Loucy (cell line): ENCODE measurements at regions not wholly inside any gene's neighbourhood (a gene's known extent, or its start where the extent isn't known, plus 50 kb on each side); places are given as distances from the start of the nearest gene placed in this dataset.
A peak's percentile ranks its signal among the peaks of the same experiment; 100 is the strongest.

Source experiments
- H2AFZ ChIP-seq: fragments of 200-600 bp; sonication (generic); 2 replicates; pipeline ENCODE4 v1.6.0; 2016; ENCODE audit warnings: antibody characterized with exemption, mild to moderate bottlenecking, low read length, moderate library complexity
- H3F3A ChIP-seq: fragments of 200-600 bp; 2 replicates; pipeline ENCODE4 v1.6.0; 2016; ENCODE audit warnings: antibody characterized with exemption, low read depth, mild to moderate bottlenecking
- H3K27me3 ChIP-seq: fragments of 200-600 bp; sonication (generic); 2 replicates; pipeline ENCODE4 v1.6.1; 2014; ENCODE audit warnings: low read length, mild to moderate bottlenecking; ENCODE audit not compliant: insufficient read depth, poor library complexity, severe bottlenecking
- H3K36me3 ChIP-seq: fragments of 200-600 bp; sonication (generic); 2 replicates; pipeline ENCODE4 v1.6.1; 2016; ENCODE audit warnings: low read length; ENCODE audit not compliant: insufficient read depth
- H3K4me1 ChIP-seq: fragments of 200-600 bp; sonication (generic); 2 replicates; pipeline ENCODE4 v1.5.1; 2014; ENCODE audit warnings: low read length, mild to moderate bottlenecking; ENCODE audit not compliant: insufficient read depth, poor library complexity, severe bottlenecking
- H3K4me2 ChIP-seq: fragments of 200-600 bp; sonication (generic); 2 replicates; pipeline ENCODE4 v1.6.0; 2014; ENCODE audit warnings: antibody characterized with exemption, low read length, low read depth, mild to moderate bottlenecking; ENCODE audit not compliant: poor library complexity, severe bottlenecking
- H3K4me3 ChIP-seq: fragments of 200-600 bp; sonication (generic); 2 replicates; pipeline ENCODE4 v1.5.1; 2014; ENCODE audit warnings: low read length, mild to moderate bottlenecking, mixed read lengths; ENCODE audit not compliant: poor library complexity, severe bottlenecking
- H3K79me2 ChIP-seq: fragments of 200-600 bp; sonication (generic); 2 replicates; pipeline ENCODE4 v1.6.1; 2014; ENCODE audit warnings: low read length; ENCODE audit not compliant: insufficient read depth
- H3K9ac ChIP-seq: fragments of 200-600 bp; sonication (generic); 2 replicates; pipeline ENCODE4 v1.6.0; 2014; ENCODE audit warnings: mild to moderate bottlenecking, low read depth, low read length, moderate library complexity; ENCODE audit not compliant: poor library complexity, severe bottlenecking
- H3K9me2 ChIP-seq: fragments of 200-600 bp; sonication (generic); replicated peaks from 2 replicates; pipeline ENCODE4 v1.6.1; 2016; ENCODE audit warnings: low read depth, low read length, mixed read lengths
- H3K9me3 ChIP-seq: fragments of 200-600 bp; sonication (generic); 2 replicates; pipeline ENCODE4 v1.6.1; 2014; ENCODE audit warnings: mild to moderate bottlenecking, antibody characterized with exemption, low read length, low read depth; ENCODE audit not compliant: insufficient read depth
- H4K20me1 ChIP-seq: fragments of 200-600 bp; sonication (generic); 2 replicates; pipeline ENCODE4 v1.6.0; 2014; ENCODE audit warnings: antibody characterized with exemption, low read length, mild to moderate bottlenecking; ENCODE audit not compliant: insufficient read depth, poor library complexity, severe bottlenecking
- EZH2phosphoT487 ChIP-seq: fragments of 200-600 bp; IDR thresholded peaks from 2 replicates; pipeline ENCODE4 v1.6.1; 2018; ENCODE audit warnings: antibody characterized with exemption, mild to moderate bottlenecking, moderate library complexity, borderline replicate concordance
- TF ChIP-seq, protein P1 (sequence below): fragments of 200-600 bp; sonication (generic); conservative IDR thresholded peaks from 2 replicates; pipeline ENCODE4 v1.5.1; 2014; ENCODE audit warnings: mild to moderate bottlenecking, antibody characterized with exemption, low read length

DNA sequence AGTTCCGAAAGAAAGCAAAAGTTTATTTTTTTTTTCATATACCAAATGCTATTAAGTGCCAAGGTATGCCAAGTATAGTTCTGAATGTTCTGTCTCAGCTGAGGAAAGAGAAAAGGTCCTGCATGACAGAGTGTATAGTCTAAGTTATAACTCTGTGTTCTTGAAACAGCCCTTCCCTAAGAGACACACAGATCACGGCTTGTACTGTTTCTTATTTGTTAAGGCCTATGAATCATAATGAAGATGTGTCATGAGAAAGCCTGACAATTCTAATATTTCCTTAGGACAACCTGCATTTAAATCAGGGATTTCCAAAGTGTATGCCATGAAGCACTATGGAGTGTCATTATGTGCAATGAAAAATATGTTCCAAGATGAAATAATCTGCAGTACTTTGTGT is 538.7 kb upstream of the CDH4 start:
- H3K4me2 ChIP-seq, result no peak overlapping the region
- no peaks in the 10 kb centered on the region for H3F3A ChIP-seq
- no peaks in the 10 kb centered on the region for H3K4me1 ChIP-seq
- TF ChIP-seq, protein P1, sequence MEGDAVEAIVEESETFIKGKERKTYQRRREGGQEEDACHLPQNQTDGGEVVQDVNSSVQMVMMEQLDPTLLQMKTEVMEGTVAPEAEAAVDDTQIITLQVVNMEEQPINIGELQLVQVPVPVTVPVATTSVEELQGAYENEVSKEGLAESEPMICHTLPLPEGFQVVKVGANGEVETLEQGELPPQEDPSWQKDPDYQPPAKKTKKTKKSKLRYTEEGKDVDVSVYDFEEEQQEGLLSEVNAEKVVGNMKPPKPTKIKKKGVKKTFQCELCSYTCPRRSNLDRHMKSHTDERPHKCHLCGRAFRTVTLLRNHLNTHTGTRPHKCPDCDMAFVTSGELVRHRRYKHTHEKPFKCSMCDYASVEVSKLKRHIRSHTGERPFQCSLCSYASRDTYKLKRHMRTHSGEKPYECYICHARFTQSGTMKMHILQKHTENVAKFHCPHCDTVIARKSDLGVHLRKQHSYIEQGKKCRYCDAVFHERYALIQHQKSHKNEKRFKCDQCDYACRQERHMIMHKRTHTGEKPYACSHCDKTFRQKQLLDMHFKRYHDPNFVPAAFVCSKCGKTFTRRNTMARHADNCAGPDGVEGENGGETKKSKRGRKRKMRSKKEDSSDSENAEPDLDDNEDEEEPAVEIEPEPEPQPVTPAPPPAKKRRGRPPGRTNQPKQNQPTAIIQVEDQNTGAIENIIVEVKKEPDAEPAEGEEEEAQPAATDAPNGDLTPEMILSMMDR, result no peak
- TF ChIP-seq EZH2phosphoT487, result no peak
- no peak overlapping the region for H2AFZ ChIP-seq
- H3K27me3 ChIP-seq, result no peaks in the 10 kb centered on the region
- H3K9ac ChIP-seq, result no peak overlapping the region
- no peaks in the 10 kb centered on the region for H3K9me2 ChIP-seq
- no peaks in the 10 kb centered on the region for H3K79me2 ChIP-seq
- no peaks in the 10 kb centered on the region for H3K9me3 ChIP-seq
- H4K20me1 ChIP-seq, result no peaks in the 10 kb centered on the region
- no peaks in the 10 kb centered on the region for H3K36me3 ChIP-seq
- no peak overlapping the region for H3K4me3 ChIP-seq

DNA sequence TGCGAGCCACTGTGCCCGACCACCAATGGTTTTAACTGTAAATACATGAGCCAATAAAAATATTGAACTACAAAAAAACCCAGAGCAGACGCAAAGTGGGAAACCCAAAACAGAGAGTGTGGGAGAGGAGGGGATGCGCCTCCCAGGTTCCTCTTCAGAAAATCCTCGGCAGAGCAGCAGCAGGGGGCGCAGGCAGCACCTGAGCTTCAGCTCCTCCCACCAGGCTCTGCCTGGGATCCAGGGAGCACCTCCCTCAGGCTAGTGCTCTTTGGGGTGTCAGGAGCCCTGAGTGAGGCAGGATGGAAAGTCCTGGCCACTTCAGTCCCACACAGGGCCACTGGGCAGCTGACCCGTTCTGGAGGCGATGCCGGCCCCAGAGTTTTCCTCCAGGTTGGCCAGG is 536.9 kb upstream of the CDH4 start:
- Histone ChIP-seq H2AFZ (no peak overlapping the region), H3K4me2 (no peak overlapping the region), H3K79me2 (no peaks in the 10 kb centered on the region), H3K4me1 (no peaks in the 10 kb centered on the region), H3K9me3 (no peaks in the 10 kb centered on the region), H3K9ac (no peak overlapping the region), H3K27me3 (no peaks in the 10 kb centered on the region), H3K36me3 (no peaks in the 10 kb centered on the region), H3F3A (no peaks in the 10 kb centered on the region), H4K20me1 (no peaks in the 10 kb centered on the region), H3K9me2 (no peaks in the 10 kb centered on the region), H3K4me3 (no peak overlapping the region)
- TF ChIP-seq, protein P1, result no peak
- no peak for TF ChIP-seq EZH2phosphoT487

DNA sequence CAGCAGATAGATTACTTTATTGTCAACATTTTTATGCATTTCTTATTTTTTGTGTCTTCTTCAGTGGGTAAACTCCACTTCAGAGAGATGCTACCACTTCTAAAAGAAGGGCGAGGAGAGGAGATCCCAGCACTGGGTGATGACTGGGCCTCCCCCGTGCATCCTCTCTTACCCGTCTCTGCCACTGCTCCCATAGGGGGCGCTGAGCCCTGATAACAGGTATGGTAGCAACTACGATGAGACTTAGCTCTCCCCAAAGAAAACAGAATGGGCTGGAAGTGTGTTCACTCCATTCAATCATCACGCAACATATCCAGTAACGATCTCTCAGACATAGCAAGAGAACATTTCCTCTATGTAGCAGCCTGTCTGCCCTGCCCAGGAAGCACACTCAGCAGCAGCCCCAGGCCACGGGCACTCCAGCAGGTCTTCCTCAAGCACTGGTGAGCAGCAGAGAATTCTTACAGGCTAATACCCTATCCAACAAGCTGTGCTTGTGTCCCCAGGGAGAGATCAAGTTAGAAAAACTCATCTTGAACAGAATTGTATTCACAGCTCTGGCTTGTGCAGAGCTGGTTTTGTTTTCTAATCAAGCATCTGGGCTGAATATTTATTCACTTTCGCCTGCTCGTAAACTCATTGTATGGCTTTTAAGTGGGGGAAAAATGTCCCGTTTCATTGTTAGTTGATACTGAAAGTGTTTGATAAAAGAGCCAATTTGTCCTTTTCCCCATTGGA is 533.1 kb upstream of the CDH4 start:
- Histone ChIP-seq H3K79me2 (no peaks in the 10 kb centered on the region), H3F3A (no peaks in the 10 kb centered on the region), H3K4me3 (no peak overlapping the region), H3K9me3 (no peaks in the 10 kb centered on the region), H3K4me2 (no peak overlapping the region), H4K20me1 (no peaks in the 10 kb centered on the region), H3K4me1 (no peaks in the 10 kb centered on the region), H3K9ac (no peak overlapping the region), H3K36me3 (no peaks in the 10 kb centered on the region), H2AFZ (no peak overlapping the region), H3K27me3 (no peaks in the 10 kb centered on the region), H3K9me2 (no peaks in the 10 kb centered on the region)
- TF ChIP-seq, protein P1, result peak; percentile 52
- no peak for TF ChIP-seq EZH2phosphoT487
